Medulla oblongata (tissue), 1 donor: ENCODE measurements at regions not wholly inside any gene's neighbourhood (a gene's known extent, or its start where the extent isn't known, plus 50 kb on each side); places are given as distances from the start of the nearest gene placed in this dataset.
A peak's percentile ranks its signal among the peaks of the same experiment; 100 is the strongest.
"Not testable (repeated sequence)": the region's sequence is repeated elsewhere in the genome, so short reads cannot be mapped to it uniquely, and the experiment has no call there.

ENCODE experiments used
- DNase-seq: peaks from one replicate; pipeline ENCODE4 v3.0.0-alpha.2; 2015; ENCODE audit errors: extremely low spot score

GRCh38 chrX:74179990-74180389, 124.0 kb upstream of the ZCCHC13 start:
- DNase-seq: no peak

GRCh38 chrX:74179499-74179898, 124.5 kb upstream of the ZCCHC13 start:
- DNase-seq: no peak

DNA sequence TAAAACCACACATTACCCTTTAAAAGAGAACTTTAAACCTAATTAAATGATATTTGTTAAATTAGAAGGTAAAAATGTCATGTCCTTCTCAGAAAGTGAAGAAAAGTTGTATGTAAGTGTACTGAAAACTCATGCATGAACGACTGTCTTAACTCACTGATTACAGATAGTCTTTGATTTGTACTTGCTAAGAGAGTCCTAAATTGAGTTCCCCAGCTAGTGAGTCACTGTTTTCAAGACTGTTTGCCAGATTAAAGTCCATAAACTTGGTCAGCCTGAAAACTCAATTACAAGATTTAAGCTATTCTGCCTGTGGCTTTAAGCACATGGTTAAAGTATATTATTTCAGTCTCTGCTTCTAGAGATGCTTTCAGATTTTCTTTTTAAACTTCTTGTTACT, 124.9 kb upstream of the ZCCHC13 start:
- no peak for DNase-seq

GRCh38 chrX:74178536-74178935, 125.4 kb upstream of the ZCCHC13 start:
- DNase-seq: no peak

DNA sequence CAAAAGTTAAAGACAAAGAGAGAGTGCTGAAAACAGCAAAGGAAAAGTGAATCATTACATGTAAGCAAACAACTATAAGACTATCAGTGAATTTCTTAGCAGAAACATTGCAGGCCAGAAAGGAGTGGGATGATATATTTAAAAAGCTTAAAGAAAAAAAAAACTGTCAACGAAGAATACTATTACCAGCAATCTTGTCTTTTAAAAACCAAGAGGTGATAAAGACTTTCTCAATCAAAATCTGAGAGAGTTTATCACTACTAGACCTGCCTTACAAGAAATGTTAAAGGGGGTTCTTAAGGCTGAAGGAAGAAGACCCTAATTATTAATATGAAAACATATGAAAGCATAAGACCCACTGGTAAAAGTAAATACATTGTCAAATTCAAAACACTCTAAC, 132.5 kb upstream of the ZCCHC13 start:
- DNase-seq: no peak

GRCh38 chrX:74162199-74162598, 141.8 kb upstream of the ZCCHC13 start:
- DNase-seq: no peak

DNA sequence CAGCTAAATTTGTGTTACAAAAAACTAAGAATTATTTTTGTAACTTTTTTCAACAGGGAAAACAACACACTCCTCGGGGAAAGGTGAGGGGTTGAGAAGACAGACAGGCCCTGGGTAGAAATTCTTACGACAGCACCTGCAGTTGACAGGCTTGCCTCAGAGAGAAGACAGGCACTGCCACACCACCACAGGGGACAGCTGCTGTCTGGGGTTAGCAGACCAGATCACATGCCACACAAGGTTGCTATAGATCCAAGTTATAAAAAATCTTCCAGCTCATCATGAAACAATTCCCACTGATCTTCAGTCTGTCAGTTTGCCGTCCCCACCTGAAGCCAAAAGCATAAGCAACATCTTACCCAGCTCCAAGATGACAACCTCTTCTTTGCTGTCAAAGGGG, 143.2 kb upstream of the ZCCHC13 start:
- no peak for DNase-seq

- no peak for DNase-seq
Observed at GRCh38 chrX:74160358-74160757, 143.6 kb upstream of the ZCCHC13 start.

DNA sequence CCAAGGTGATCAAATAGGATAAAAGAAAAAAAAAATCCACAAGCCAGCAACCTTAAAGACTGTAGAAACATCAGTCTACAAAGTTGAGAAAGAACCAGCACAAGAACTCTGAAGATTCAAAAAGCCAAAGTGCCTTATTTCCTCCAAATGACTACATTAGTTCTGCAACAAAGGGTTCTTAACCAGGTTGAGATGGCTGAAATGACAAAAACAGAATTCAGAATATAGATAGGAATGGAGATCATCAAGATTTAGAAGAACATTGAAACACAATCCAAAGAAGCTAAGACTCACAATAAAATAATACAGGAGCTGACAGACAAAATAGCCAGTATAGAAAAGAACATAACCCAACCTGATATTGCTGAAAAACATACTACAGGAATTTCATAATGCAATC, 156.5 kb upstream of the ZCCHC13 start:
- DNase-seq: no peak

DNA sequence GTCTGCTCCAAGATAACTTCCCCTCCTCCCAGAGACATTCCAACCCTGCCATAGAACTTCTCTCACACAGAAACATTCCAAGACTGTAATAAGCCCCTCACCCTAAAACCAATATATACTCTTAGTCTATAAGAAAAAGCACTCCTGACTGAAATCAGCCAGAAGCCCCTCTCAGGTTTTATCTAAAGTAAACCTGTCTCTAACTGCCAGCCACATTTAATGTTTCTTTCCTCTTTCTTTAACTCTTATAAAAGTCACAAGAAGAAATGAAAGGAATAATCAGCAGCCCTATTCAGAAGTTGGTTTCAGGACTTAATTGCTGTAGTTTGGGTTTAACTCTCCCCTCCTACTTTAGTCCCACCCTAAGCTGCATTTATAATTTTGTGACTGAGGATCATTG, 165.0 kb upstream of the ZCCHC13 start:
- no peak for DNase-seq

GRCh38 chrX:74133156-74133796, 170.7 kb upstream of the ZCCHC13 start:
- peak; percentile 66 for DNase-seq

DNA sequence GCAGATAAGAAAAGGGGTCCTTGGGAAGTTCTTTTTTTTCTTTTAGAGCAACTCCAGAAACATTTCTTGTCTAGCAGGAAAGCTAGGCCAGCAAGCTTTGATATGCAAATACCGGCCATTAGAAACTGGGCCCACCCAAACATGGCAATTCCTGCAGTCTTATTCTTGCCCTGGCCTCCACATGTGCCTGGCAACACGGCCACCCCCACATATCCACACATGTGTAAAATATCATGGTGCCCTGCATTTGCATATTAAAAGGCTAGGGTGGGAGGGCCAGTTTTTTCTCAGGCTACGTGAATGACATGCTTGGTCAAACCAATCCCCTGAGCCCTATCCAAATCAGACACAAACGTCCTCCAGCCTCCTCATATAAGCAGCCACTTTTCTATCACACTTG, 171.7 kb upstream of the ZCCHC13 start:
- DNase-seq: no peak

- no peak for DNase-seq
Observed at GRCh38 chrX:74119016-74119910, 184.7 kb upstream of the ZCCHC13 start.

DNA sequence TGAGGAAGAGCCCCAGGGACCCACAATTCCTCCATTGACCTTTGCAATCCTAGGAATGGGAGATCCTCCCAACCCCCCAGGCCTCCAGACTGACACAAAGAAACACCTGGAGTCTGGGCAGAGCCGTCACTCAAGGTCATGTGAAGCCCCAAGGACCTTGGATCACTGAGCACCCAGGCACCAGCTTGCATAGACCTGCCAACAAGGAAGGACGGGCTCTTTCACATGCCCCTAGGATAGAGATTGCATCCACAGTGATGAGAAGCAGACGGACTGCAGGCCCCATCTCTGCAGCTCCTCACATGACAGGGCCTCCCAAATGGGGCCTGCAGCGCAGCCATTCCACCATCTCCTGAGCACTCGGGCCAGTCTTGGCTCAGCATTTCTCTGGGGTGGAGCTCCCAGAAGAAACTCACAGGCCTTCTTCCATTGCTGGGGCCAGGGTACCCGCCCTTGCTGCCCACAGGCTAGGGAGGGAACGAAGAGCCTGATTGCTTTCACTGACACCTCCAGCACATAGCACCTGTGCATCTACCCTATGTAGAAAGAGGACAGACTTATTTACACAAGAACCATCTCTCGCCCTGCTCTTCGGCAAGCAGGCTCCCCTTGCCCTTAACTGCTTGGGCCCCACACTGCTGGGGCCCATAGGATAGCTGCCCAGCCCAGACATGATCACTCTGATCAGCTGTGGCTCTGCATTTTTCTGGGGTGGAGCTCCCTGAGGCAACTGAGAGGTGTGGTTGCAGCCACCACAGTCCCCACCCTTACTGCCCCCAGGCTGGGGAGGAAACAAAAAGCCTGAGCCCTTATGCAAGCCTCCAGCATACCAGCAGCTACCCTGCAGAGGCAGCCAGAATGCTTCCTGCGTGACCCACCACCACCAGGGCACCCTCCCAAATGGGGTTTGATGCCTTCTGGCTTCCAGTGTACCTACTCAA, 185.7 kb upstream of the ZCCHC13 start:
- no peak for DNase-seq

- DNase-seq: no peak
Observed at GRCh38 chrX:74111245-74111644, 192.7 kb upstream of the ZCCHC13 start.

- DNase-seq: no peak
Observed at GRCh38 chrX:74107666-74108065, 196.3 kb upstream of the ZCCHC13 start.

DNA sequence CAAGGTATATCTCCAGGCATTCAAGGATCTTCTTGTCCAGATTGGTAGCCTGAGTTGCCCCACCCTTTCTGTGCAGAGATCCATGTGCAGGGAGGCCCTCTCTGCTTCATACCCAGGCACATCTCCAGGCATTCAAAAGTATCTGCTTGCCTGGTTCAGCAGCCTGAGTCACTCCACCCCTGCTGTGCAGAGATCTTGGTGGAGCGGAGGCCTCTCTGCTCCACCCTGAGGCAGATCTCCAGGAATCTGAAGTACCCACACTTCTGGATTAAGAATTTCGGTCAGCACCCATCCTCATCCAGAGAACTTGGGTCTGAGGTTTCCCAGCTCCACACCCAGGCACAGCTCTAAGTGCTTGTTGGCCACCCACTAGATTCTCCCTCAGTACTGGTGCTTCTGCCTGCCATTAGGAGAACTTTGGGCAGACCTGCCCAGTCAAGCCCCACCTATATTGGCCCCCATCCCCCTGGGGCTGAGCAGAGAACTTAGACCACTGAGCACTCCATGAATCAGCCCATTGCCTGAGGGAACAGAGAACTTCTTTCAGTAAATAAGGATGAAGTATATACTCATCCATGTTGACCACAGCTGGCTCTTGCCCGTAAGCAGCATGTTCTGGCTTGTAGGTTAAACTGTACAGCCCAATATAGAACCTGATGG, 199.5 kb upstream of the ZCCHC13 start:
- no peak for DNase-seq

DNA sequence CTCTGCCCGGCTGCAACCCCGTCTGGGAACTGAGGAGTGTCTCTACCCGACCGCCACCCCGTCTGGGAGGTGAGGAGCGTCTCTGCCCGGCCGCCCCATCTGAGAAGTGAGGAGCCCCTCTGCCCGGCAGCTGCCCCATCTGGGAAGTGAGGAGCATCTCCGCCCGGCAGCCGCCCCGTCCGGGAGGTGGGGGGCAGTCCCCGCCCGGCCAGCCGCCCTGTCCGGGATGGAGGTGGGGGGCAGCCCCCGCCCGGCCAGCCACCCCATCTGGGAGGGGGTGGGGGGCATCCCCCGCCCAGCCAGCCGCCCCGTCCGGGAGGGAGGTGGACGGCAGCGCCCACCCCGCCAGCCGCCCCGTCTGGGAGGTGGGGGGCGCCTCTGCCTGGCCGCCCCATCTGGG, 205.6 kb upstream of the ZCCHC13 start:
- DNase-seq: not testable (repeated sequence)

DNA sequence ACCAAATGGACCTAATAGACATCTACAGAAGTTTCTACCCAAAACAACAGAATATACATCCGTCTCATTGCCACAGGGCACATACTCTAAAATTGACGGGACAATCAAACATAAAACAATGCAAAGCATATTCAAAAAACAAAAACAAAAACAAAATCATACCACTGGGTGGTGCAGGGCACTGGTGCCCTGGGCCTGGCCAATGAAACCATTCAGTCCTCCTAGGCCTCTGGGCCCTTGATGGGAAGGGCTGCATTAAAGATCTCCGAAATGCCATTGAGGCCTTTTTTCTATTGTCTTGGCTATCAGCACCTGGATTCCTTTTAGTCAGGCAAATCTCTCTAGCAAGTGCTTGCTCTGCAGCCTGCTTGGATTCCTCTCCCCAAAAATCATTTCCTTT, 213.9 kb upstream of the ZCCHC13 start:
- DNase-seq: no peak

DNA sequence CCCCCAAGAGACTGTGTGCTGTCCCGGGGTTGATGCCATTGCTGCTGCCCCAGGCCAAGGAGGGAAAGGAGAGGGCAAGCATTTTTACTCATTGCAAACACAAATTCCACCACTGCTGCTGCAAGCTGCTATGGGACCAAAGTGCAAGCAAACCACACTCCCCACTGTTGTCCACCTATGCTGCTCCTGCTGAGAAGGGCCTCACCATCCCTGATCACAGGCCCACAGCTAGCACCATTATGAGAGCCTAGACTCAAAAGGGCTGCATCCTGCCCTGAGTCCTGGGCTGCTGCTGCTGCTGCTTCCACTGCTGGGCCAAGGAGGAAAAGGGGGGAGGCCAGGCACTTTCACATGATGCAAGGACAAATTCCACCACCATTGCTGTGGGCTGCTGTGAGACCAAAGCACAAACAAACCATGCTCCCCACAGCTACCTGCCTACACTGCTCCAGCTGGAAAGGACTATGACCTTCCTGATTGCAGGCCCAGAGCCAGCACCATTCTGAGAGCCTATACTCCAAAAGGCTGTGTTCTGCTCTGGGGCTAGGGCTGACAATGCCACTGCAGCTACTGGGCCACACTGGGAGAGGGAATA, 218.2 kb upstream of the ZCCHC13 start:
- DNase-seq: no peak

DNA sequence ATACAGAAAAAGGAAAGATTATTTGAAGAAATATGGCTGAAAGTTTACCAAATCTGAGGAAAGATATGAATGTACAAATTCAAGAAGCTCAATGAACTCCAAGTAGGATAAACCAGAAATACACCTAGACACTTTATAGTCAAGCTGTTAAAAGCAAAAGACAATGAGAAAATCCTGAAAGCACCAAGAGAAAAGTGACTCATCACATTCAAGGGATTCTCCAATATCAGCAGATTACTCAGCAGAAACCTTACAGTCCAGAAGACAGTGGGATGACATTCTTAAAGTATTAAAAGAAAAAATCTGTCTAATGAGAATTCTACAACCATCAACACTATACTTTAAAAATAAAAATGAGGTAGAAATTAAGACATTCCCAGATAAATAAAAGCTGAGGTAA, 223.8 kb upstream of the ZCCHC13 start:
- no peak for DNase-seq
